K562 (cell line): ENCODE measurements at regions not wholly inside any gene's neighbourhood (a gene's known extent, or its start where the extent isn't known, plus 50 kb on each side); places are given as distances from the start of the nearest gene placed in this dataset.

Source experiments
- ATAC-seq: fragments of 200-7000 bp; cut with Tn5 transposase; 3 replicates; pipeline ENCODE4 v1.9.1; 2020; ENCODE audit warnings: moderate library complexity
- BruUV-seq: library from RNA; stranded (reverse); fragments of 400-500 nt; replicated peaks from 2 replicates; lab custom pipeline; 2021; lab: Mats Ljungman, UMichigan
- CTCF ChIA-PET: fragments of 300-600 bp; formaldehyde crosslinking; extraction: SDS; loops from one replicate; lab custom pipeline; 2021; ENCODE audit warnings: low intra/inter-chr PET ratio; lab: Yijun Ruan, JAX
- POLR2A ChIA-PET: fragments of 300-600, 350-650 bp; sonication (Branson Sonifier 250); formaldehyde crosslinking; extraction: SDS; loops from one replicate; lab custom pipeline; 2021; ENCODE audit warnings: antibody characterized with exemption, inconsistent platforms; lab: Yijun Ruan, JAX
- DNase-seq, 4 experiments: peaks; one replicate each; pipeline versions ENCODE4 v3.0.0 to v3.0.0-alpha.2; 2011 to 2018; ENCODE audit warnings: low spot score in 3 of 4, mixed read lengths in 3 of 4; ENCODE audit errors: extremely low read depth in 1 of 4
- FAIRE-seq: peaks from 2 replicates; lab custom pipeline; 2011; peaks lifted over from hg19 to GRCh38; lab: Jason Lieb, UNC
- H2AFZ ChIP-seq: 2 replicates; pipeline ENCODE4 v1.6.0; 2011; ENCODE audit warnings: low read depth, low read length, control low read depth, inconsistent platforms
- H3K27ac ChIP-seq: fragments of 200-600 bp; 3 replicates; pipeline ENCODE4 v1.8.0; 2011; ENCODE audit warnings: low read depth, mild to moderate bottlenecking, control low read depth, inconsistent platforms, low read length, moderate library complexity, mixed read lengths; ENCODE audit errors: extremely low read depth
- H3K27me3 ChIP-seq, 2 experiments: fragments of 300-600 bp in 1 of 2; 2 replicates in 1 of 2; 3 replicates in 1 of 2; pipeline versions ENCODE4 v1.6.0 to v1.8.0; 2011; ENCODE audit warnings: inconsistent platforms in 2 of 2, low read length in 2 of 2, mild to moderate bottlenecking in 1 of 2, mixed read lengths in 1 of 2, moderate library complexity in 1 of 2; ENCODE audit not compliant: control insufficient read depth in 2 of 2, insufficient read depth in 2 of 2
- H3K36me3 ChIP-seq: fragments of 300-600 bp; 3 replicates; pipeline ENCODE4 v1.8.0; 2011; ENCODE audit warnings: mild to moderate bottlenecking, low read length, inconsistent platforms; ENCODE audit not compliant: control insufficient read depth, insufficient read depth
- H3K4me1 ChIP-seq, 2 experiments: fragments of 200-600 bp in 1 of 2; replicated peaks in 1 of 2; 2 replicates in 1 of 2; 3 replicates in 1 of 2; pipeline versions ENCODE4 v1.5.1 to v1.8.0; 2011; ENCODE audit warnings: inconsistent platforms in 2 of 2, low read length in 2 of 2, mild to moderate bottlenecking in 1 of 2, mixed read lengths in 1 of 2, moderate library complexity in 1 of 2; ENCODE audit not compliant: control insufficient read depth in 2 of 2, insufficient read depth in 2 of 2
- H3K4me2 ChIP-seq: 2 replicates; pipeline ENCODE4 v1.6.1; 2011; ENCODE audit warnings: low read length, control low read depth, inconsistent platforms, mixed read lengths; ENCODE audit not compliant: insufficient read depth
- H3K4me3 ChIP-seq: fragments of 200-600 bp; sonication (generic), shearing (Covaris generic); 2 replicates; pipeline ENCODE4 v1.5.1; 2016; ENCODE audit warnings: control low read depth, inconsistent platforms
- H3K79me2 ChIP-seq: fragments of 200-600 bp; 3 replicates; pipeline ENCODE4 v1.8.0; 2011; ENCODE audit warnings: low read length, inconsistent platforms; ENCODE audit not compliant: control insufficient read depth, insufficient read depth
- H3K9ac ChIP-seq, 2 experiments: 2 replicates each; pipeline versions ENCODE4 v1.6.0 to v1.6.1; 2011; ENCODE audit warnings: low read depth in 2 of 2, low read length in 2 of 2, control low read depth in 1 of 2, inconsistent platforms in 1 of 2, mild to moderate bottlenecking in 1 of 2, mixed read lengths in 1 of 2; ENCODE audit not compliant: insufficient read depth in 1 of 2
- H3K9me1 ChIP-seq: one replicate; pipeline ENCODE4 v1.6.0; 2011; ENCODE audit warnings: inconsistent platforms, mild to moderate bottlenecking, low read length, moderate library complexity; ENCODE audit not compliant: control insufficient read depth, insufficient read depth
- H3K9me3 ChIP-seq: replicated peaks from 2 replicates; pipeline ENCODE4 v1.5.1; 2011; ENCODE audit warnings: low read depth, low read length, inconsistent platforms; ENCODE audit not compliant: control insufficient read depth, insufficient read depth
- H4K20me1 ChIP-seq: replicated peaks from 2 replicates; pipeline ENCODE4 v1.6.1; 2011; ENCODE audit warnings: low read length, inconsistent platforms, mixed read lengths; ENCODE audit not compliant: control insufficient read depth, insufficient read depth
- HDAC3 ChIP-seq: fragments of 450-650 bp; IDR thresholded peaks from 2 replicates; pipeline ENCODE4 v1.6.1; 2018; ENCODE audit warnings: borderline replicate concordance, mild to moderate bottlenecking, moderate library complexity; ENCODE audit not compliant: partially characterized antibody
- NR2C2 ChIP-seq, 2 experiments: fragments of 200-800 bp in 1 of 2; sonication (Bioruptor generic) in 1 of 2; sonication (generic) in 1 of 2; formaldehyde crosslinking in 1 of 2; IDR thresholded peaks; 2 replicates each; pipeline versions ENCODE4 v1.6.1 to v1.8.0; 2016 to 2022; ENCODE audit warnings: mild to moderate bottlenecking in 1 of 2, missing compliant biosample characterization in 1 of 2, missing genetic modification characterization in 1 of 2, missing genetic modification reagents in 1 of 2
- U2AF1 ChIP-seq: fragments of 200-400 bp; formaldehyde crosslinking; optimal IDR thresholded peaks from 2 replicates; pipeline ENCODE3; 2017; ENCODE audit warnings: mild to moderate bottlenecking, low read depth, low read length, moderate library complexity
- ZFP91 ChIP-seq: sonication (generic); formaldehyde crosslinking; IDR thresholded peaks from 2 replicates; pipeline ENCODE4 v1.8.0; 2022; ENCODE audit warnings: mild to moderate bottlenecking, missing genetic modification reagents
- WGBS: fragments of 100-300 bp; shearing (Covaris generic); methylation state at CpG from one replicate; pipeline ENCODE4 v1.1.6; 2016; ENCODE audit warnings: low coverage, mixed read lengths; ENCODE audit not compliant: insufficient coverage; ENCODE audit errors: missing lambda C conversion rate; 5-methylcytosine and 5-hydroxymethylcytosine counted together
- in situ Hi-C: fragments of 300-500 bp; cut with MboI; formaldehyde crosslinking; loops from 4 replicates; pipeline ENCODE4 v1.15.0; 2018; ENCODE audit warnings: inconsistent platforms, mixed read lengths
- intact Hi-C: fragments of 100-400 bp; cut with micrococcal nuclease; formaldehyde crosslinking; loops from 2 replicates; pipeline ENCODE4 v1.14.2; 2022
- TF ChIP-seq, protein P1 (sequence below): fragments of 250-450 bp; sonication (Bioruptor Pico); IDR thresholded peaks from 2 replicates; pipeline ENCODE4 v1.8.0; 2021; ENCODE audit warnings: mild to moderate bottlenecking, moderate library complexity
- TF ChIP-seq, protein P2 (sequence below): fragments of 250-450 bp; sonication (Bioruptor Pico); IDR thresholded peaks from 2 replicates; pipeline ENCODE4 v1.4.0; 2020
- TF ChIP-seq, protein P3 (sequence below): sonication (generic); formaldehyde crosslinking; IDR thresholded peaks from 2 replicates; pipeline ENCODE4 v1.8.0; 2023; ENCODE audit warnings: missing genetic modification reagents, mild to moderate bottlenecking, borderline replicate concordance

- BruUV-seq = no TSS peak
- in situ Hi-C loops (no loop called here), intact Hi-C loops (no loop called here)
- CTCF ChIA-PET = no interaction called here
- Histone ChIP-seq H3K4me3 (no peak overlapping the region), H3K4me1 (no peaks in the 10 kb centered on the region), H3K9ac (no peak overlapping the region), H3K4me2 (no peak overlapping the region), H3K9me1 (no peaks in the 10 kb centered on the region), H3K36me3 (no peaks in the 10 kb centered on the region), H3K9me3 (no peaks in the 10 kb centered on the region), H3K27ac (no peak overlapping the region), H4K20me1 (no peaks in the 10 kb centered on the region), H3K79me2 (no peaks in the 10 kb centered on the region), H2AFZ (no peak overlapping the region), H3K27me3 (no peaks in the 10 kb centered on the region)
- no peak for DNase-seq
- POLR2A ChIA-PET = no interaction called here
- no peak for FAIRE-seq
- ATAC-seq = no peak
- WGBS = 0% methylated on average over 1 of the region's 1 CpG
- TF ChIP-seq, protein P1, sequence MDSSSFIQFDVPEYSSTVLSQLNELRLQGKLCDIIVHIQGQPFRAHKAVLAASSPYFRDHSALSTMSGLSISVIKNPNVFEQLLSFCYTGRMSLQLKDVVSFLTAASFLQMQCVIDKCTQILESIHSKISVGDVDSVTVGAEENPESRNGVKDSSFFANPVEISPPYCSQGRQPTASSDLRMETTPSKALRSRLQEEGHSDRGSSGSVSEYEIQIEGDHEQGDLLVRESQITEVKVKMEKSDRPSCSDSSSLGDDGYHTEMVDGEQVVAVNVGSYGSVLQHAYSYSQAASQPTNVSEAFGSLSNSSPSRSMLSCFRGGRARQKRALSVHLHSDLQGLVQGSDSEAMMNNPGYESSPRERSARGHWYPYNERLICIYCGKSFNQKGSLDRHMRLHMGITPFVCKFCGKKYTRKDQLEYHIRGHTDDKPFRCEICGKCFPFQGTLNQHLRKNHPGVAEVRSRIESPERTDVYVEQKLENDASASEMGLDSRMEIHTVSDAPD = no peak
- TF ChIP-seq U2AF1 = no peak
- no peak for TF ChIP-seq ZFP91 (CRISPR knock-in tag)
- TF ChIP-seq, protein P2, sequence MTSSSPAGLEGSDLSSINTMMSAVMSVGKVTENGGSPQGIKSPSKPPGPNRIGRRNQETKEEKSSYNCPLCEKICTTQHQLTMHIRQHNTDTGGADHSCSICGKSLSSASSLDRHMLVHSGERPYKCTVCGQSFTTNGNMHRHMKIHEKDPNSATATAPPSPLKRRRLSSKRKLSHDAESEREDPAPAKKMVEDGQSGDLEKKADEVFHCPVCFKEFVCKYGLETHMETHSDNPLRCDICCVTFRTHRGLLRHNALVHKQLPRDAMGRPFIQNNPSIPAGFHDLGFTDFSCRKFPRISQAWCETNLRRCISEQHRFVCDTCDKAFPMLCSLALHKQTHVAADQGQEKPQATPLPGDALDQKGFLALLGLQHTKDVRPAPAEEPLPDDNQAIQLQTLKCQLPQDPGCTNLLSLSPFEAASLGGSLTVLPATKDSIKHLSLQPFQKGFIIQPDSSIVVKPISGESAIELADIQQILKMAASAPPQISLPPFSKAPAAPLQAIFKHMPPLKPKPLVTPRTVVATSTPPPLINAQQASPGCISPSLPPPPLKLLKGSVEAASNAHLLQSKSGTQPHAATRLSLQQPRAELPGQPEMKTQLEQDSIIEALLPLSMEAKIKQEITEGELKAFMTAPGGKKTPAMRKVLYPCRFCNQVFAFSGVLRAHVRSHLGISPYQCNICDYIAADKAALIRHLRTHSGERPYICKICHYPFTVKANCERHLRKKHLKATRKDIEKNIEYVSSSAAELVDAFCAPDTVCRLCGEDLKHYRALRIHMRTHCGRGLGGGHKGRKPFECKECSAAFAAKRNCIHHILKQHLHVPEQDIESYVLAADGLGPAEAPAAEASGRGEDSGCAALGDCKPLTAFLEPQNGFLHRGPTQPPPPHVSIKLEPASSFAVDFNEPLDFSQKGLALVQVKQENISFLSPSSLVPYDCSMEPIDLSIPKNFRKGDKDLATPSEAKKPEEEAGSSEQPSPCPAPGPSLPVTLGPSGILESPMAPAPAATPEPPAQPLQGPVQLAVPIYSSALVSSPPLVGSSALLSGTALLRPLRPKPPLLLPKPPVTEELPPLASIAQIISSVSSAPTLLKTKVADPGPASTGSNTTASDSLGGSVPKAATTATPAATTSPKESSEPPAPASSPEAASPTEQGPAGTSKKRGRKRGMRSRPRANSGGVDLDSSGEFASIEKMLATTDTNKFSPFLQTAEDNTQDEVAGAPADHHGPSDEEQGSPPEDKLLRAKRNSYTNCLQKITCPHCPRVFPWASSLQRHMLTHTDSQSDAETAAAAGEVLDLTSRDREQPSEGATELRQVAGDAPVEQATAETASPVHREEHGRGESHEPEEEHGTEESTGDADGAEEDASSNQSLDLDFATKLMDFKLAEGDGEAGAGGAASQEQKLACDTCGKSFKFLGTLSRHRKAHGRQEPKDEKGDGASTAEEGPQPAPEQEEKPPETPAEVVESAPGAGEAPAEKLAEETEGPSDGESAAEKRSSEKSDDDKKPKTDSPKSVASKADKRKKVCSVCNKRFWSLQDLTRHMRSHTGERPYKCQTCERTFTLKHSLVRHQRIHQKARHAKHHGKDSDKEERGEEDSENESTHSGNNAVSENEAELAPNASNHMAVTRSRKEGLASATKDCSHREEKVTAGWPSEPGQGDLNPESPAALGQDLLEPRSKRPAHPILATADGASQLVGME (CRISPR knock-in tag) = no peak
- no peak for TF ChIP-seq HDAC3
- TF ChIP-seq, protein P3, sequence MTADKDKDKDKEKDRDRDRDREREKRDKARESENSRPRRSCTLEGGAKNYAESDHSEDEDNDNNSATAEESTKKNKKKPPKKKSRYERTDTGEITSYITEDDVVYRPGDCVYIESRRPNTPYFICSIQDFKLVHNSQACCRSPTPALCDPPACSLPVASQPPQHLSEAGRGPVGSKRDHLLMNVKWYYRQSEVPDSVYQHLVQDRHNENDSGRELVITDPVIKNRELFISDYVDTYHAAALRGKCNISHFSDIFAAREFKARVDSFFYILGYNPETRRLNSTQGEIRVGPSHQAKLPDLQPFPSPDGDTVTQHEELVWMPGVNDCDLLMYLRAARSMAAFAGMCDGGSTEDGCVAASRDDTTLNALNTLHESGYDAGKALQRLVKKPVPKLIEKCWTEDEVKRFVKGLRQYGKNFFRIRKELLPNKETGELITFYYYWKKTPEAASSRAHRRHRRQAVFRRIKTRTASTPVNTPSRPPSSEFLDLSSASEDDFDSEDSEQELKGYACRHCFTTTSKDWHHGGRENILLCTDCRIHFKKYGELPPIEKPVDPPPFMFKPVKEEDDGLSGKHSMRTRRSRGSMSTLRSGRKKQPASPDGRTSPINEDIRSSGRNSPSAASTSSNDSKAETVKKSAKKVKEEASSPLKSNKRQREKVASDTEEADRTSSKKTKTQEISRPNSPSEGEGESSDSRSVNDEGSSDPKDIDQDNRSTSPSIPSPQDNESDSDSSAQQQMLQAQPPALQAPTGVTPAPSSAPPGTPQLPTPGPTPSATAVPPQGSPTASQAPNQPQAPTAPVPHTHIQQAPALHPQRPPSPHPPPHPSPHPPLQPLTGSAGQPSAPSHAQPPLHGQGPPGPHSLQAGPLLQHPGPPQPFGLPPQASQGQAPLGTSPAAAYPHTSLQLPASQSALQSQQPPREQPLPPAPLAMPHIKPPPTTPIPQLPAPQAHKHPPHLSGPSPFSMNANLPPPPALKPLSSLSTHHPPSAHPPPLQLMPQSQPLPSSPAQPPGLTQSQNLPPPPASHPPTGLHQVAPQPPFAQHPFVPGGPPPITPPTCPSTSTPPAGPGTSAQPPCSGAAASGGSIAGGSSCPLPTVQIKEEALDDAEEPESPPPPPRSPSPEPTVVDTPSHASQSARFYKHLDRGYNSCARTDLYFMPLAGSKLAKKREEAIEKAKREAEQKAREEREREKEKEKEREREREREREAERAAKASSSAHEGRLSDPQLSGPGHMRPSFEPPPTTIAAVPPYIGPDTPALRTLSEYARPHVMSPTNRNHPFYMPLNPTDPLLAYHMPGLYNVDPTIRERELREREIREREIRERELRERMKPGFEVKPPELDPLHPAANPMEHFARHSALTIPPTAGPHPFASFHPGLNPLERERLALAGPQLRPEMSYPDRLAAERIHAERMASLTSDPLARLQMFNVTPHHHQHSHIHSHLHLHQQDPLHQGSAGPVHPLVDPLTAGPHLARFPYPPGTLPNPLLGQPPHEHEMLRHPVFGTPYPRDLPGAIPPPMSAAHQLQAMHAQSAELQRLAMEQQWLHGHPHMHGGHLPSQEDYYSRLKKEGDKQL (CRISPR knock-in tag) = no peak
- no peak for TF ChIP-seq NR2C2 (CRISPR knock-in tag; IDR thresholded peaks at IDR 0.05)
- TF ChIP-seq NR2C2 (tag; IDR thresholded peaks at IDR 0.05) = no peak
Observed at GRCh38 chr5:93357686-93358085, 223.3 kb downstream of the NR2F1-AS1 start.
